Liver (tissue), 8 donors: ENCODE measurements at regions not wholly inside any gene's neighbourhood (a gene's known extent, or its start where the extent isn't known, plus 50 kb on each side); places are given as distances from the start of the nearest gene placed in this dataset.

Experiments
- DNase-seq: peaks from one replicate; pipeline ENCODE4 v3.0.0-alpha.2; 2017; ENCODE audit warnings: low spot score
- H3K27ac ChIP-seq, 2 donors: one replicate each; pipeline ENCODE4 v1.7.0; 2013; ENCODE audit warnings: inconsistent platforms in 2 of 2, low read length in 2 of 2, control low read depth in 1 of 2, low read depth in 1 of 2, mild to moderate bottlenecking in 1 of 2
- H3K27me3 ChIP-seq, 4 donors: one replicate each; pipeline versions ENCODE4 v1.6.1 to v1.7.0; 2013; ENCODE audit warnings: low read length in 3 of 4, inconsistent platforms in 1 of 4, mild to moderate bottlenecking in 1 of 4, moderate library complexity in 1 of 4; ENCODE audit not compliant: control insufficient read depth in 4 of 4, insufficient read depth in 4 of 4
- H3K36me3 ChIP-seq, 4 donors: one replicate each; pipeline versions ENCODE4 v1.6.1 to v1.7.0; 2013; ENCODE audit warnings: low read length in 3 of 4, mild to moderate bottlenecking in 3 of 4, low read depth in 1 of 4, moderate library complexity in 1 of 4; ENCODE audit not compliant: control insufficient read depth in 4 of 4, insufficient read depth in 3 of 4
- H3K4me1 ChIP-seq, 4 donors: one replicate each; pipeline versions ENCODE4 v1.6.1 to v1.7.0; 2013; ENCODE audit warnings: low read length in 3 of 4, mild to moderate bottlenecking in 3 of 4, moderate library complexity in 1 of 4; ENCODE audit not compliant: control insufficient read depth in 4 of 4, insufficient read depth in 4 of 4
- H3K4me3 ChIP-seq, 3 donors: one replicate each; pipeline versions ENCODE4 v1.6.1 to v1.7.0; 2013; ENCODE audit warnings: low read length in 3 of 3, control low read depth in 1 of 3, low read depth in 1 of 3, mild to moderate bottlenecking in 1 of 3
- H3K9ac ChIP-seq, 2 donors: one replicate each; pipeline ENCODE4 v1.7.0; 2013; ENCODE audit warnings: low read length in 2 of 2, mild to moderate bottlenecking in 2 of 2, moderate library complexity in 2 of 2, control low read depth in 1 of 2, low read depth in 1 of 2
- H3K9me3 ChIP-seq, 4 donors: one replicate each; pipeline versions ENCODE4 v1.6.1 to v1.7.0; 2013; ENCODE audit warnings: low read length in 3 of 4; ENCODE audit not compliant: control insufficient read depth in 4 of 4
- EGR1 ChIP-seq, 2 donors: IDR thresholded peaks; 2 replicates each; pipeline ENCODE4 v1.6.1; 2016 to 2018; ENCODE audit warnings: antibody characterized with exemption in 2 of 2, low read depth in 2 of 2
- FOXA1 ChIP-seq: IDR thresholded peaks from 2 replicates; pipeline ENCODE4 v1.6.1; 2016; ENCODE audit warnings: antibody characterized with exemption
- HNF4A ChIP-seq, 2 donors: conservative IDR thresholded peaks; 2 replicates each; pipeline ENCODE4 v1.6.1; 2016; ENCODE audit warnings: antibody characterized with exemption in 2 of 2, mild to moderate bottlenecking in 2 of 2
- JUND ChIP-seq, 2 donors: IDR thresholded peaks; 2 replicates each; pipeline ENCODE4 v1.6.1; 2016; ENCODE audit warnings: antibody characterized with exemption in 2 of 2
- RAD21 ChIP-seq, 2 donors: IDR thresholded peaks; 2 replicates each; pipeline ENCODE4 v1.6.1; 2016; ENCODE audit warnings: antibody characterized with exemption in 2 of 2, mild to moderate bottlenecking in 2 of 2
- RXRA ChIP-seq, 2 donors: IDR thresholded peaks; 2 replicates each; pipeline ENCODE4 v1.6.1; 2017 to 2018; ENCODE audit warnings: antibody characterized with exemption in 2 of 2, mild to moderate bottlenecking in 1 of 2
- SP1 ChIP-seq: IDR thresholded peaks from 2 replicates; pipeline ENCODE4 v1.6.1; 2018; ENCODE audit warnings: antibody characterized with exemption, mild to moderate bottlenecking
- TAF1 ChIP-seq: conservative IDR thresholded peaks from 2 replicates; pipeline ENCODE4 v1.6.1; 2016; ENCODE audit warnings: antibody characterized with exemption, mild to moderate bottlenecking
- YY1 ChIP-seq: IDR thresholded peaks from 2 replicates; pipeline ENCODE4 v1.6.1; 2016; ENCODE audit warnings: antibody characterized with exemption, mild to moderate bottlenecking
- WGBS: extraction: QIAGEN DNeasy Blood & Tissue Kit; methylation state at CpG from one replicate; pipeline ENCODE4 v1.1.7; 2013; 5-methylcytosine and 5-hydroxymethylcytosine counted together
- TF ChIP-seq, protein P1 (sequence below): IDR thresholded peaks from 2 replicates; pipeline ENCODE4 v1.6.1; 2016; ENCODE audit warnings: antibody characterized with exemption, mild to moderate bottlenecking
- TF ChIP-seq, protein P2 (sequence below): fragments of 150-350 bp; IDR thresholded peaks from 2 replicates; pipeline ENCODE4 v1.5.1; 2017; ENCODE audit warnings: improper control_type of control experiment, low read depth, low read length; ENCODE audit not compliant: missing input control
- TF ChIP-seq, protein P3 (sequence below): IDR thresholded peaks from 2 replicates; pipeline ENCODE4 v1.6.1; 2016; ENCODE audit warnings: antibody characterized with exemption
- TF ChIP-seq, protein P4 (sequence below): IDR thresholded peaks from 2 replicates; pipeline ENCODE4 v1.6.1; 2016; ENCODE audit warnings: antibody characterized with exemption
- TF ChIP-seq, protein P5 (sequence below): IDR thresholded peaks from 2 replicates; pipeline ENCODE4 v1.6.1; 2016; ENCODE audit warnings: antibody characterized with exemption
- donor health status: healthy.
- donor health status: healthy.
- donor health status: healthy.
- donor health status: healthy.
- donor health status: healthy.

DNA sequence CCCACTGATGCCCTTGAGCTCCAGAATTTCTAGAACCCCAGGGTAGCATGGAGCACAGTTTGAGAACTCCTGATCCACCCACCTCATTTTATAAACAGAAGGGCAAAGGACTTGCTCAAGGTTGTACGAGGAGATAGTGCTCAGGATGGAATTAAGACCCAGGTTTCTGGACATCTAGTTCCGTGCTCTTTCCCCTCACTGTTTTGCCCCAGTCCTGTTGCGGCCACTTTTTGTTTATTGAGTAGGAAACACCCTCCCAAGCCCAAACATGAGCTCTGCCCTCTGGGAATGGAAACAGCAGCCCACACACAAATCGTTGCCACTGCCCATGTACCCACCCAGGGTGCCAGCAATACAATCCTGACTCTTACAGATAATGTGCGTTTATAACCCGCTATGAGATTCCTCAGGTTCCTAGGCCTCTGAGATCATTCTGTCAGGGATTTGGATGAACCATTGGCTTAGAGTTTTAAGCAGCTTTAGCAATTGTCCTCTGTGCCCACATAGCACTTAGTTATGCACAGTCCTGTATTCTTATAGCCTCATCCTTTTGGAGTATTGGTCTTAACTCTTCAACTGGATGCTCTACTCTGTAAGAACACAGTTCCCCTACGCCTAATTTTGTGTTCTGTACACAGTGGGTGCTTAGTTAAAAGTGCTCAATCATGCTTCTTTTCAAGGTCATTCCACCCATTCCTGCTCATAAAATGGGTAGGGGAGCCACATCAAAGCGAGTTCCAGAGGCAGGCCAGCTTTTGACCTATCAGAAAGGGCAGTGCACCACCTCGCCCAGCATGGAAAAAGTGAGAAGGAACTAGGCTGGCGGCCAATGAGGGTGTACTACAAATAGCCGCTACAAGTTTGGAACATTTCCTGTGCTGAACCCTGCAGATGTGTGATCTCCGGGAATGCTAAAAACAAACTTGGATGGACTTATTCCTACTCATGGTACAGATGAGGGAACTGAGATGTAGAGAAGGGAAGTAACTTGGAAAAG lies 60.3 kb upstream of the IGFBP2 start (continued):
- TF ChIP-seq, protein P1, sequence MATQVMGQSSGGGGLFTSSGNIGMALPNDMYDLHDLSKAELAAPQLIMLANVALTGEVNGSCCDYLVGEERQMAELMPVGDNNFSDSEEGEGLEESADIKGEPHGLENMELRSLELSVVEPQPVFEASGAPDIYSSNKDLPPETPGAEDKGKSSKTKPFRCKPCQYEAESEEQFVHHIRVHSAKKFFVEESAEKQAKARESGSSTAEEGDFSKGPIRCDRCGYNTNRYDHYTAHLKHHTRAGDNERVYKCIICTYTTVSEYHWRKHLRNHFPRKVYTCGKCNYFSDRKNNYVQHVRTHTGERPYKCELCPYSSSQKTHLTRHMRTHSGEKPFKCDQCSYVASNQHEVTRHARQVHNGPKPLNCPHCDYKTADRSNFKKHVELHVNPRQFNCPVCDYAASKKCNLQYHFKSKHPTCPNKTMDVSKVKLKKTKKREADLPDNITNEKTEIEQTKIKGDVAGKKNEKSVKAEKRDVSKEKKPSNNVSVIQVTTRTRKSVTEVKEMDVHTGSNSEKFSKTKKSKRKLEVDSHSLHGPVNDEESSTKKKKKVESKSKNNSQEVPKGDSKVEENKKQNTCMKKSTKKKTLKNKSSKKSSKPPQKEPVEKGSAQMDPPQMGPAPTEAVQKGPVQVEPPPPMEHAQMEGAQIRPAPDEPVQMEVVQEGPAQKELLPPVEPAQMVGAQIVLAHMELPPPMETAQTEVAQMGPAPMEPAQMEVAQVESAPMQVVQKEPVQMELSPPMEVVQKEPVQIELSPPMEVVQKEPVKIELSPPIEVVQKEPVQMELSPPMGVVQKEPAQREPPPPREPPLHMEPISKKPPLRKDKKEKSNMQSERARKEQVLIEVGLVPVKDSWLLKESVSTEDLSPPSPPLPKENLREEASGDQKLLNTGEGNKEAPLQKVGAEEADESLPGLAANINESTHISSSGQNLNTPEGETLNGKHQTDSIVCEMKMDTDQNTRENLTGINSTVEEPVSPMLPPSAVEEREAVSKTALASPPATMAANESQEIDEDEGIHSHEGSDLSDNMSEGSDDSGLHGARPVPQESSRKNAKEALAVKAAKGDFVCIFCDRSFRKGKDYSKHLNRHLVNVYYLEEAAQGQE = peak; percentile 67
- TF ChIP-seq HNF4A (conservative IDR thresholded peaks at IDR 0.05) (peak; percentile 83 to 88), TAF1 (peak; percentile 83)

DNA sequence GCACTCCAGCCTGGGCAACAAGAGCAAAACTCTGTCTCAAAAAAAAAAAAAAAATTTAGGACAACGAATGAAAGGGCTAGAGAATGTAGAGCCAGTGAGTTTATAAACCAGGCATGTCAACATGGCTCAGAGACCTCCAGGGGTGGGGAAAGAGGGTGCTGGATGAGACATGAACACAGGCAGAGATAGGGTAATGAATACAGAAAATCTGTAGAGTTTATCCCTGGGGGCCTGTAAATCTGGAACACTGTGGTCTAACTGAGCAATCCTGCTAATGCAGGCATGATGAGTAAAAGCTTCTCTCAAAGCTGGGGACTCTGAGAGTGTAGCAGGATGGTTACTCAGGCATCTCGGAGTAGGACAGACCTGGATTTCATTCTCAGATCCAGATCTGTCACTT lies 59.2 kb upstream of the IGFBP2 start:
- no peak overlapping the region for H3K4me3 ChIP-seq
- TF ChIP-seq JUND (IDR thresholded peaks at IDR 0.05) (no peak), FOXA1 (no peak), RXRA (IDR thresholded peaks at IDR 0.05) (no peak), EGR1 (IDR thresholded peaks at IDR 0.05; ENCODE audit: low read depth in 2 of 2) (no peak), YY1 (no peak), RAD21 (IDR thresholded peaks at IDR 0.05) (no peak), SP1 (no peak)
- TF ChIP-seq, protein P1 = no peak
- TF ChIP-seq, protein P2, sequence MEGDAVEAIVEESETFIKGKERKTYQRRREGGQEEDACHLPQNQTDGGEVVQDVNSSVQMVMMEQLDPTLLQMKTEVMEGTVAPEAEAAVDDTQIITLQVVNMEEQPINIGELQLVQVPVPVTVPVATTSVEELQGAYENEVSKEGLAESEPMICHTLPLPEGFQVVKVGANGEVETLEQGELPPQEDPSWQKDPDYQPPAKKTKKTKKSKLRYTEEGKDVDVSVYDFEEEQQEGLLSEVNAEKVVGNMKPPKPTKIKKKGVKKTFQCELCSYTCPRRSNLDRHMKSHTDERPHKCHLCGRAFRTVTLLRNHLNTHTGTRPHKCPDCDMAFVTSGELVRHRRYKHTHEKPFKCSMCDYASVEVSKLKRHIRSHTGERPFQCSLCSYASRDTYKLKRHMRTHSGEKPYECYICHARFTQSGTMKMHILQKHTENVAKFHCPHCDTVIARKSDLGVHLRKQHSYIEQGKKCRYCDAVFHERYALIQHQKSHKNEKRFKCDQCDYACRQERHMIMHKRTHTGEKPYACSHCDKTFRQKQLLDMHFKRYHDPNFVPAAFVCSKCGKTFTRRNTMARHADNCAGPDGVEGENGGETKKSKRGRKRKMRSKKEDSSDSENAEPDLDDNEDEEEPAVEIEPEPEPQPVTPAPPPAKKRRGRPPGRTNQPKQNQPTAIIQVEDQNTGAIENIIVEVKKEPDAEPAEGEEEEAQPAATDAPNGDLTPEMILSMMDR = no peak
- TF ChIP-seq, protein P3, sequence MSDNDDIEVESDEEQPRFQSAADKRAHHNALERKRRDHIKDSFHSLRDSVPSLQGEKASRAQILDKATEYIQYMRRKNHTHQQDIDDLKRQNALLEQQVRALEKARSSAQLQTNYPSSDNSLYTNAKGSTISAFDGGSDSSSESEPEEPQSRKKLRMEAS = no peak
- TF ChIP-seq, protein P4, sequence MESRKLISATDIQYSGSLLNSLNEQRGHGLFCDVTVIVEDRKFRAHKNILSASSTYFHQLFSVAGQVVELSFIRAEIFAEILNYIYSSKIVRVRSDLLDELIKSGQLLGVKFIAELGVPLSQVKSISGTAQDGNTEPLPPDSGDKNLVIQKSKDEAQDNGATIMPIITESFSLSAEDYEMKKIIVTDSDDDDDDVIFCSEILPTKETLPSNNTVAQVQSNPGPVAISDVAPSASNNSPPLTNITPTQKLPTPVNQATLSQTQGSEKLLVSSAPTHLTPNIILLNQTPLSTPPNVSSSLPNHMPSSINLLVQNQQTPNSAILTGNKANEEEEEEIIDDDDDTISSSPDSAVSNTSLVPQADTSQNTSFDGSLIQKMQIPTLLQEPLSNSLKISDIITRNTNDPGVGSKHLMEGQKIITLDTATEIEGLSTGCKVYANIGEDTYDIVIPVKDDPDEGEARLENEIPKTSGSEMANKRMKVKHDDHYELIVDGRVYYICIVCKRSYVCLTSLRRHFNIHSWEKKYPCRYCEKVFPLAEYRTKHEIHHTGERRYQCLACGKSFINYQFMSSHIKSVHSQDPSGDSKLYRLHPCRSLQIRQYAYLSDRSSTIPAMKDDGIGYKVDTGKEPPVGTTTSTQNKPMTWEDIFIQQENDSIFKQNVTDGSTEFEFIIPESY = no peak
- TF ChIP-seq, protein P5, sequence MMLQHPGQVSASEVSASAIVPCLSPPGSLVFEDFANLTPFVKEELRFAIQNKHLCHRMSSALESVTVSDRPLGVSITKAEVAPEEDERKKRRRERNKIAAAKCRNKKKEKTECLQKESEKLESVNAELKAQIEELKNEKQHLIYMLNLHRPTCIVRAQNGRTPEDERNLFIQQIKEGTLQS = no peak
- H3K4me1 ChIP-seq = peaks cover 5 to 33% (median 10%) of the 10 kb centered on the region in 4 donors
- H3K27ac ChIP-seq = peak overlapping the region; percentile 91 to 94
- H3K9ac ChIP-seq = no peak overlapping the region
- WGBS = 65% methylated on average over 2 of the region's 2 CpGs
- no peaks in the 10 kb centered on the region for H3K27me3 ChIP-seq
- no peaks in the 10 kb centered on the region for H3K9me3 ChIP-seq
- no peak for DNase-seq
- no peaks in the 10 kb centered on the region for H3K36me3 ChIP-seq
